Urothelium cell line (cell line): ENCODE measurements at regions not wholly inside any gene's neighbourhood (a gene's known extent, or its start where the extent isn't known, plus 50 kb on each side); places are given as distances from the start of the nearest gene placed in this dataset.

Source experiments
- DNase-seq: peaks from one replicate; pipeline ENCODE4 v3.0.0; 2011; ENCODE audit warnings: low spot score, mixed read lengths
- FAIRE-seq: peaks from 2 replicates; lab custom pipeline; 2011; peaks lifted over from hg19 to GRCh38; lab: Jason Lieb, UNC

DNA sequence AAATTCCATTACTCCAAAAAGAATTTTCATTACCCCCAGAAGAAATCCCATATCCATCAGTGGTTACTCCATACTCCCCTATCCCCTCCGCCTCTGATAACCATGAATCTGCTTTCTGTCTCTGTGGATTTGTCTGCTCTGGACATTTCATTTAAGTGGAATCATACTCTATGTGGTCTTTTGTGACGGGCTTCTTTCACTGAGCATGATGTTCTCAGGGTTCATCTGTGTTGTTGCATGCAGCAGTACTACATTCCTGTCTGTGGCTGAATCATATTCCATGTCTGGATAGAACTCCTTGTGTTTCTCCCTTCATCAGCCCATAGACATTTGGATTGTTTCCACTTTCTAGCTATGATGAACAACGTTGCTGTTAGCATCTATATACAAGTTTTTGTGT lies 59.5 kb upstream of the IRX3 start:
- no peak for DNase-seq
- FAIRE-seq, result no peak

DNA sequence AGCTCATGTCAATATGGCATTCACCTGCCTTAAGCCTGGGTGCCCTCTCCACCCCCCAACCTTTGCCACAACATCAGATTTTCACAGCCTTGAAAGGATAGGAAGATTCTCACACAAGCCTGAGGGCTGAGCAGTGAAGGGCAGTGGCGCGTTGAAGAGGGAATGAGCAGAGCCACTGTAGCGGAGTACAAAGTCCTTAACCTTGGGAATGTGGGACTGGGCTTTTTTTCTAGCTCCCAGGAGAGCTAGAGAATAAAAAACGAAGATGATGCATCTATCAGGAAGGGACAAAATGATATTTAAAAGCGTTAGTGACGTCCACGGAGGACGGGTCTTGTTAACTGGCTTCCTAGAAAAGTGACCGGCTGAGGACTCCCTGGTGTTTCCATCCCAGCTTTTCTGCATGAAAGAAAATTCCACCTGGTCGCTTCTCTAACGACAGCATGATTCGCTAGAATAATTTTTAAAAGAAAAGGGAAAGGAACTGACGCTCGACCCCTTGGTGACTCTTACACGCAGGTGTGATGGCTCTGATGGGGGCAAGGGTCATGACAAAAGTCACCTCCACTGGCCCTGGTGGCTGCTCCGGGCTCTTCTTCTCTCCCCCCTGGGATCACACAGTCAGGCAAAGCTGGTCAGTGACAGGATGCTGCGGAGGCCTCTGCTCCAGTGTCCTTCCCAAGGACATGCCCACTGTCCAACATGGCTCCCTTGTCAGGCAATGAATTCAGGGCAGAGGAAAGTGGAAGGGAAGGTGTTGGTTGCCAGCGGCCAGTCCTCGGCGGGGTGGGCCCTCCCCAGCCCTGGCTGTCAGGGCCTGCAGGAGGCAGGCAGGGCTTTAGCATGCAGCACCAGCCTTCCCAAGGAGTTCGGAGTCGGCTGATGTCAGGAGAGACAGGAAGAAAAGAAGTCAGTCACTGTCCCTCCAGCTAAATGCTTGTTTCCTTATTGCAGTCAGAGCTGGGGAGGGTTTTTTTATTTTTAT lies 58.4 kb upstream of the IRX3 start:
- DNase-seq, result no peak
- FAIRE-seq, result no peak

DNA sequence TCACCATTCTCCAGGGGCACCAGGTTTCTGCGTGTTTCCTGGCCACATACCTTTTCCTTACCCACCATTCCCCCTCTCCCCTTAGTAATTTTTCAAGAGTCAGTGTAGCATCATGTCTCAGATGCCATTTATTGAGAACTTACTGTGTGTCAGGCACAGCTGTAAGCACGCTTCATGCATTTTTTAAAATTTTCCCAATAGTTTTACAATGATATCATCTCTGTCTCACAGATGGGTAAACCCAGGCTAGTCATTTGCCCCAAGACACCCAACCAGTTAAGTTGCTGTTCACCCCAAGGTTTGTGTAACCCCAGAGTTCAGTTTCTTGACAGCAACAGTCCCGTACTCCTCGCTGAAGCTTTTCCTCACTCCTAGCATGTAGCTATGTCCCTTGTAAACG lies 56.4 kb upstream of the IRX3 start:
- FAIRE-seq (no peak), DNase-seq (no peak)

DNA sequence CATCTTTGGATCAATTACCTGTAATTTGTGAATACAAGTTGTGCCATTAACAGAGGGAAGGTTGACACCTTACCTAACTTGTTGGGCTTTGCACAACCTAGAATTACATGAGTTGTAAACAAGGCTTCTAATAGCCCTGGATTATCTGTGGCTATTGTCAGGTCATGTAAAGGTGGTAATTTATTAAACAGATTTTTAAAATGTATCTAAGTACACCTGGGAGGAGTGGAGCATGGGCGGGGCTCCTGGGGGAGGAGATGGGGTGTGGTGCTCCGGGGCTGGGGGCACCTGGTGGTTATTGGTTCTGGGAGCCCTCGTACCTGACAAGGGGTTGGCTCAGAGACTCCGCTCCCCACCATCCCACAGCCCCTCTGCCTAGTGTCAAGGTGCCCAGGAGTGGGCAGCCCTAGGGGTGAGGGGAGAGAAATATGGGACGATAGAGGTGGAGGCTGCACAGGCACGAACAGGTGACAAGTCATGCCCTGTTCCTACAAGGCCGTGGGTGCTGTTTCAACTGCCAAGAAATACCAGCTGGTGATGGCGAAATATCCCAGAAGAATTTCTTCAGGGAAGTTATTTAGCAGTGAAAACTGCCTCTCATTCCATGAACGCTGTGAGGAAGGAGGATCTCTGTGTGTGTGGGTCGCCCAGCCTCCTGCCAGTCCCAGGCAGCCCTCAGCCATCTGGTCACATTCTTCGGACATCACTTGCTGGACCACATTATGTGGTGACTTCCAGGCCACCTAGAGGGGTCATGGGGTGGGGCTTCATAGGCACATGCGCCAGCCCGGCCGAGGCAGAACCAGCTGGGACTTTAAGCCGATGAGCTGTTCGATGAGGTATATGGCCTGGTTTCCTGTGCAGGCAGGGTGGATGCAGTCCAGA lies 55.5 kb upstream of the IRX3 start:
- DNase-seq (no peak), FAIRE-seq (no peak)

DNA sequence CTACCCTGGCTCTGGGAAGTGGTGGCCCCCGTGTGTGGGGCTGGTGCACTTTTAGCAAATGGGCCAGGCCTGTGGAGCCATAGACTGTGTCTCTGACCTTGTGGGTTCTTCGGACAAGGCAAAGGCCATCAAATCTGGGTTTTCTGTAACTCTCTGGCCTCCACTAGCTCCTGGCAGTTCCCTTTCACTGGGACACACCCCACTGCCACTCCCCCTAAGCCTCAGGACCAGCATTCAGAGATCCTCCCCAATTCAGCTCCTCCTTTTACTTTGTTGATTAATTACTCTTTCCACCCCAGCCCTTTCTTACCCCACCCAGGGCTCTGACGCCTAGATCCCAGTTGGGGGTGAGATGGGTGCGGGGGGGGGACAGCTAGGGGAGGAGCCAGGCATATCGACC lies 53.9 kb upstream of the IRX3 start:
- no peak for FAIRE-seq
- no peak for DNase-seq

DNA sequence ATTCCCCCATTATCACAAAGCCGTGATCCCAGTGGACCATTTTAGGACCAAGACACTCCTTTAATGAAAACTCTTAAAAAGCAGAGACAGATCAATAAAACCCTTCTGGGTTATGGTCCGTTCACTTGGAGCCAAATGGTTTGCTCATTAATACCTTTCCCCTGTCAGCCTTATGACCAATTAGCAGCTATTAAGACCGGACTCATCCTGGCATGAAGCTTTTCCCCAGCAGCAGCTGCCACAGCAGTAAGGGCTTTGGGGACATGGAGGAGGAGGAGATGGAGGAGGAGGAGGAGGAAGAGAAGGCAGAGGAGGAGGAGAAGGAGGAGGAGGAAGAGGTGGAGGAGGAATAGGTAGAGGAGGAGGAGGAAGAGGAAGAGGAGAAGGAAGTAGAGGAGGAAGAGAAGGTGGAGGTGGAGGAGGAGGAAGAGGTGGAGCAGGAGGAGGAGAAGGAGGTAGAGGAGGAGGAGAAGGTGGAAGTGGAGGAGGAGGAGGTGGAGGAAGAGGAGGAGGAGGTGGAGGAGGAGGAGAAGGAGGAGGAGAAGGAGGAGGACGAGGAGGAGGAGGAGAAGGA lies 50.1 kb upstream of the IRX3 start:
- FAIRE-seq (no peak), DNase-seq (no peak)
